GM21723 (cell line): ENCODE measurements at regions not wholly inside any gene's neighbourhood (a gene's known extent, or its start where the extent isn't known, plus 50 kb on each side); places are given as distances from the start of the nearest gene placed in this dataset.
"Not testable (repeated sequence)": the region's sequence is repeated elsewhere in the genome, so short reads cannot be mapped to it uniquely, and the experiment has no call there.

ENCODE experiments used
- ATAC-seq: cut with Tn5 transposase; IDR thresholded peaks from one replicate; pipeline ENCODE4 v1.9.1; 2021; ENCODE audit warnings: mild to moderate bottlenecking, moderate library complexity; ENCODE audit not compliant: unreplicated experiment

DNA sequence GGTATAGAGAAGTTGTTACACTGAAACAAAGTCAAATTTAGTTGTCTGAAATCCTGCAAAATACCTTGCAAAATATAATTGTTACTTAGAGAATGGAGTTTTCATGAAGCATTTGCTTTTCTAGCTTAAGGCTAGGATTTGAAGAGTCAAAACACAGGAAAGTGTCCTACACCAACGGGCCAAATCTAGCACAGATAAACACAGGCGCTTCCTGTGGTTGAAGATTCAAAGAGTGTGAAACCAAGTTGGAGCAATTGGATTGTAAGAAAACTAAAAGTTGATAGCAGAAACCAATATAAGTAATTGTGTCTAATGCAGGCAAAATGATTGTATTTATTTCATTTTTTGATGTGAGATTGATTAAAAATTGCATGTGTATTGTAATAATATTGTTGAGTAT, 2002.5 kb upstream of the TENM3 start:
- ATAC-seq: no peak

DNA sequence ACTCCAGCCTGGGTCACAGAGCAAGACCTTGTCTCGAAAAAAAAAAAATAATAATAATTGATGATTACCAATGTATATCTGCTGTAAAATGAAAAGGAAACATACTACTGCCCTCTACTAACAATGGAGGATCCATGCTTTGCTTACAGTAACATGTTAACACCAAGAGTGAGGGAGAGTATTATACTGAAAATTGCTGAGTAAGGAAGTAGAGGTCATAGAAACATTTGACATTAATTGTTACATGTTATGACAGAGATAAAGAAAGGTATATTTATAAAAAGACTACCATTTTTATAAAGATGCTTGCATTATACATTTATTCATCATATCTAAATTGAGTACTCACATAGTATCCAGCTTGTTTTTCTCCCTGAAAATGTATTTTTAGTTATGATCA, 1989.8 kb upstream of the TENM3 start:
- ATAC-seq: no peak

DNA sequence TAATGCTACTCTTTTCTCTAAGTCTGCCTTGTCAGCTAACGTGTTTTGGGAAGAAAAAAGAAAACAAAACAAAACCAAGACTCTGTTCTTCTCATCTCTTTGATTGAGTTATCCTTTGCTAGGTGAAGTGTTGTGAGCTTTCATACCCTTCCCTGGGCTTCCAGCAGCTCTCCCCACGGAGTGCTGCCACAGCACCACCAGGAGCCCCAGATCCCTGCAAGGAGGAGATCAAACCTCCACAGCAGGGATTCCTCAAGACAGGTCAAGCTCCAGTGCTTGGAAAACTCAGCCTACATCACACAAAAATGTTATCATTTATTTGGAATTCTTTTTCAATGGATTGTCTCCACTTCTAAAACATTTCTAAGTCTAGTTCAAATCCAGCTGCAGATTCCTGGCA, 1981.9 kb upstream of the TENM3 start:
- ATAC-seq: no peak

DNA sequence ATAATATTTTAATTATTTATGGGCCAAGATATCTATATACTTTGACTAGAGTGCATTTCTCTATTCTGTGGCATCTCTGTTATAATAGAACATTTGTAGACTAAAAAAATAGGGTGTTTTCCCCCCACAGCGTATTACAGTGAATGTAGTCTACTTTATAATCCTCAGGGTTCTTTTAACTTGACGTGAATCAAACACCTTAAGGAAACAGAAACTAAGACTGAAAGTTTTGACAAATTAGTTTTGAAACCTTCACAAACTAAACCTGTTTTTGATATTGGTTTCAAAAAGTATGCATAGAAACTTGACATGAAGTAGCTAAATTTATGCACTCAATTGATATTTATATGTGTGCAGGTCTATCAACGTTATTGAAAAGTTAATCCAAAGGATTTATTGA, 1963.1 kb upstream of the TENM3 start:
- ATAC-seq: no peak

DNA sequence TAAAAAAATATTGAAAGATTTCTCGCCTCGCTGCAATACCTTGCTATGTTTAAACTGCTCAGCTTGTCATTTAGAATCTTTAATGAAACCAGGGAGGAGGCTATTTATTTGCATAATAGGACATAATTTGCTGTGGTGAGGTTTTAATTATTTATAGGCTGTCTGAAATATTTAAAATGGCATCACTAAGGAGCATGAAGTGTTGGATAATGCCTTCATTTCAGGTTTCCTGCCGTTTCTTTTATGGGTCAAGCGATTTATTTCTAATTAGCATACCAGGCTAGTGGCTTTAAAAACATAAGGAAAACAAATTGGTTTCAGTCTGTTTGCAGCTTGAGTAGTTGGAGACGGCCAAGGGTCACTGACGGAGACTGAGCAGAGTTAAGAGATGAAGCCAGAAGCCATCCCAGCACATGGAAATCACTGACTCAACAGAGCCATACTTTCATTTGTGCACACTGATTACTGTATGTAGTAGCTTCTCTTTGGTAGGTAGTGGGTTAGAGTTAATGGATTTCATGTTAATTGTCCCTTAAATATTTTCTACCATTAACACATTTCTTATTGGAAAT, 1962.4 kb upstream of the TENM3 start:
- ATAC-seq: no peak

DNA sequence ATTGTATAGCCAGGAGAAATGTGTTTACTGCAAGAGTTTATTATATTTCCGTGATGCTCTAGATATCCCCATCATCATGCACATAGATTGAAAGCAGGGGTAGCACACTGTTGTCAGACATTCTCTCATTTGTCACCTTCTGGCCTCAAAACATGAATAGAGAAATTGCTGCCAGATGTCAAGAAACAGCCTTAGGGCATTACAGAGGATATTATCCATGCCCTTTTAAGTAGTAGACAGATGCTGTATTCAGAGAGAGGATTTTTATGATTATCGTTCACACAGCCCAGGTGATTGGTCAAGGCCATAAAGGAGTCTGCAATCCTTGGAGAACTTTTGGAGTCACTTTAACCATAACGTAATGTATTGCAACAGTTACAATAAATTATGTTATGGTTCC, 1961.5 kb upstream of the TENM3 start:
- ATAC-seq: no peak

DNA sequence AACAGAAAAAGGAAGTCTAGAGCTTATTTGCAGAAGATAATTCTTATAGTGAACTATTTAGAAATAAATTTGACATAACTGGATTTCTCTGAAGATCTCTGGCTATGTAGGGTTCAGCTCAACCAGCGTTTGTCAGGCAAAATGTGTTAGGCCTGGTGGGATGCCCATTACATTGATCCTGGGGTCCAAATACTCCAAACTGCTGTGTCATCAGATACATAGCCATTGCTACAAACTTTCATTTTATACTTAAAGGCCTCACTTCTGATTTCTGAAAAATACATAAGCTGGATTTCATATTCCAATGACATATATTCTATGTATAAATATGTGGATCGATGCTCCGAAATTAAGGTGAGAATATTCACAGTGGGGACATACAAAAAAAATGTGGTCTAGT, 1958.9 kb upstream of the TENM3 start:
- ATAC-seq: no peak

DNA sequence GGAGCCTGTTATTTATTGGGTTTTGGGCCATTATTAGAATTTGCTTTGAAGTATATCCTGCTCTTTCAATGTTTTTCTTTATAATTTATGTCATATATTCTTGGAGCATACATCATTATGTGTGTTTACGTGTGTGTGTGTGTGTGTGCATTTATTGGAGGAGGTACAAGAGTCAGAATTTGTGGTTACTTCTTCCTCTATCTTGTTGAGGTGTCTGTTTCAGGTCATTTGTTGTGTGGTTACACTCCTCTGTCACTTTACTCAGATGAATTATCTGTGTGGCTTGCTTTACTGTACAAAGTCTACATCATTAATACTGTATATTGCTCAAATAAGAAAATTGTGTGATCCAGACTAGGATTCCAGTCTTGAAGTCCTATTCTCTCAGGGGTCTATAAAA, 1957.4 kb upstream of the TENM3 start:
- ATAC-seq: no peak

DNA sequence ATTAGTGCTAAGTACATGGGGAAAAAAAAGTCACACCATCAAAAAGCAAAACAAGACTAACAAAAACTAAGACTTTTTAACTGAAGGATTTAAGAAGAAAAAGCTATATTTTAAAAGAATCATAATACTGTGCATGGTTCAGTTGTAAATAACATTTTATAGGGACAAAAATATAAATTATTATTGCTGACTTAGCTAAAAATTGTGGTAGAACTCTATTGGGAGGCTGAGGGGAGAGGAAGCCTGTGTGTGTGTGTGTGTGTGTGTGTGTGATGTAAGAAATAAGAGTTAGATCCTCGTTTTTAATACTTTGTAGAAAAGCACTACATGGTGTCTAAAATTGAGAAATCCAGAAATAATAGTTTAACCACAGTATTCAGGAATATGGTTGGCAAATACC, 1950.9 kb upstream of the TENM3 start:
- ATAC-seq: no peak

DNA sequence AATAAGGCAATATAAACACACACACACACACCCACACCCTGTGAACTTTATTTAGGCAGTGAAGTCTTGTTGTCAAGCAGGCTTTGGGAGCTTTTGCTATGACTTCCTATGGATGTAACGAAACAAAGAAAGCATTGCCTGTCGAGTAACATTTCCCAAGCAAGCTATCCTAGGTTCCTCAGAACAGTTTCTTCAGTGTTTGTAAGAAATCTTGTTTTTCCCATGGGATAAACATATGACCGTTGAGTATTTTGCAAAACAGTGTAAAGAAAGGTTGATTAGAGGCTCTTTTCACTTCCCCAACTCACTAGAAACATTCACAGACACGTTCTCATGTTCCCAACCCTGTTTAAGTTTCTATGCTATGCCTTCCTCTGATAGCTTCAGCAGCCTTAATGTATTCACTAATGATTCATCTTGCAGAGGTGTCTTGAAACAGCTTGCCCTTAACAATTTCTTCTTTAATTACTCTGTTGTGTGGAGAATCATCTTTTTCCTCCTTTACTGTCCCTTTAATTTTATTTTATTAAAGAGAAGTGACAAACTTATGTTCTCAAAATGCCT, 1947.1 kb upstream of the TENM3 start:
- ATAC-seq: no peak

DNA sequence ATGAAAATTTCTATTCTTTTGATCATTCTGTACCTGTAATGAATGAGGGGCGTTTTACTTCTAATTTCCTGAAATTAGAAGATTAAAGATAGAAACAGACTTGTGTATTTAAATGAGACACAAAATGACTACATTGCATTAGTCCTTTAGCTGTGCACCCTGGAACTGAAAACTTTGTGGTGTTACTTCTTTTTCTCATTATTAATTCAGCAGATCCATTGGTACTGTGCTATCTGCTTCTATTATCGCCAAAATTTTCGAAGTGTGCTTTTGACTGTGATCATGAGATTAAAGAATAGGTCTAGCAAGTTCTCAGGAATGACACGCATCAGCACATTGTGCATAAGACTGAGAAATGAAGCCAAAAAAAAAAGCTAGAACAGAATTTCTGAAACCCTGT, 1938.9 kb upstream of the TENM3 start:
- ATAC-seq: no peak

GRCh38 chr4:180310616-180311015, 1932.6 kb upstream of the TENM3 start:
- ATAC-seq: no peak

DNA sequence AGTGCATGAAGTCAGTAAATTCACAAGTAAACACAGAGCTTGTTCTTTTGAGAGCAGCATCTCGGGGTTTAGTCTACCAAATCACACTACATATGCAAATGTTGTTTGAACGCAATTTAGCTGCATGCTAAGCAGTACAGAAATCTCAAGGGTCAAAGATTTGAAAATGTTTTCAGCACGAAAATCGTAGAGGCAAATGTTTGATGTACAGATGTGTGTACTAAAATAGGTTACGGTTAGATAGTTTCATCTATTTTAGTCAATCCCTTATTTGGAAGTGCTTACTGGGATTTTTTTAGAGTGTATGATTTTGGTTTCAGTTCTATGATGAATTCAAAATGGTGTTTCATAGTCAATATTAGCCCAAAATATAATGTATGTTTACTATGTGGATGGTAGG, 1928.2 kb upstream of the TENM3 start:
- ATAC-seq: no peak

- no peak for ATAC-seq
These were observed 1912.7 kb upstream of the TENM3 start for GRCh38 chr4:180330521-180330920.

- no peak for ATAC-seq
These were observed 1910.0 kb upstream of the TENM3 start for GRCh38 chr4:180333162-180333561.

GRCh38 chr4:180335566-180335965, 1907.6 kb upstream of the TENM3 start:
- no peak for ATAC-seq

DNA sequence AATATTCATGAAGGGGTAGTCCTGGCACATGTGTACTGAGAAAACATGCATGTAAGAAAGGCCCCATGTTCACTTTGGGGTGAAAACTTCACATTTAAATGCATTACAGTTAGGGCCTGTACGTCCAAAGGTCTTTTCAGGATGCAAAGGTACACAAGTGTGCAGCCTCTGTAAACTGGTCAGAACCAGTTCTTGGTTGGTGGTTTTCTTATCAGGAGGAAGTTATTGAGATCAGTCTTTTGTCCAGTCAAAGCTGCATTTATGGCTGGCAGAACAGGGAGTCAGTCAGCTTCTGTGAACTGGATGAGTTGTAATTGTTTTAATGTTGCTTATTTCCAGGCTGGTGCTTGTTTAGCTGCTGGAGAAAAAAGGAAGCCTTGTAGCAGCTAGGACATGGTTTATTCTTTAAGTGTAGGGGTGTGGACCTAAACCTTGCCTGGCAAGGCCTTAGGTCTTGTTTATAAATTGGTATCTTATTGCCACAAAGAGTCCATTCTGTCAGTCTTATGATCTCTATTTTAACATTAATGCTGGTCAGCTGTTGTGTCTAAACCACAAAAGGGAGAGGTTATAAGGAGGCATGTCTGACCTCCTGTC, 1906.6 kb upstream of the TENM3 start:
- ATAC-seq: no peak

DNA sequence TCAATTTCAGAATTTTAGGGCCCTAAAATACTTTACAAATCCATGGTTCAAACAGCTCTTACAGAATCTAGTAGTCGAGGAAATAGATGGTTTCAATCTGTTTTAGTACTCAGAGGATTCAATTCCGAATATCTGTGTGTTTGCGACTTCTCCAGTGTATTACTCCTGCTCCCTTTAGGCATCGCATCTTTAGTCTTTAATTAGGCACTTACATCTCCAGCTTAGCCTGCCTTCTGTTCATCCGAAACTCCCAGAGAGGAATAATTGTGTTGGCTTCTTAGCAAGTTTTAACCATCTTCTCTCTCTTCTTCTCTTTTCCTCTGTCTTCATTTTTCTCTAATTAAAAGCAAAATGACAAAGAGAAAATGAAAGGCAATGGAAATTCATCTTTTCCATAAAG, 1901.3 kb upstream of the TENM3 start:
- no peak for ATAC-seq

DNA sequence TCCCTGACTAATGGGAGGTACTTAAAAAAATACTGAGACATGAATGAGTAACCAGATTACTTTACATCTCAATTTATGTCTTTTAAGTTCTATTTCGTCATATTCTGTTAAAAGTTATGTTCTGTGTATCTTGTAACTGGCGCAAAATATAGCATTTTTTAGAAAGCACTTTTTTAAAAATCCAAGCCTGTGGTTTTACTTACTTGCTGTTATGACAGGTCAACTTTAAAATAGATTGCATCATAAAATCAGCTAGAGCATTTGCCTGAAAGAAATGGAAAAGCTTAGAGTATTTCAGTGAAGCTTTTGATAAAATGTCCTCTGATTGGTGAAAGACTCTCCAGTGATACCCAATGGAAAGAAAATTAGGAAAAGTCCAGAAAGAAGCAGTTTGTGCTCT, 1892.3 kb upstream of the TENM3 start:
- ATAC-seq: no peak

- ATAC-seq: no peak
These were observed 1886.4 kb upstream of the TENM3 start for GRCh38 chr4:180356766-180357165.

- not testable (repeated sequence) for ATAC-seq
These were observed 1883.1 kb upstream of the TENM3 start for GRCh38 chr4:180360113-180360512.

- no peak for ATAC-seq
These were observed 1879.4 kb upstream of the TENM3 start for GRCh38 chr4:180363815-180364214.

DNA sequence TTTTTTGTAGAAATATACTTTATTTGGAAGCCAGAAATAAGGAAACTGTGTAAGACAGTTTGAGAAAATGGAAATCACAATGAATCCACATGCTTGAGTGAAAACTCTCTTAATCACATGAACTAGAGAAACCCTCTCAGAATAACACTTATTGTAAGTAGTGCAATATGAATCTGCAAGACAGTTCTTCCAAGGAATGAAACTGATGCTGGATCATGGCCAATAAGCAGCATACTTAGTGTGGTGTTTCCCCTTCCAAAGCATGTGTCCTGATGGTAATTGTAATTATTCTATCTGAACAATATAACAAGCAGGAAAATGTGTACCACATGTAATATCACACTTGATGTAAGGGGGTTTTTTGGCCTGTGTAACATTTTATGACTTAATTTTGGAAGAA, 1870.5 kb upstream of the TENM3 start:
- ATAC-seq: no peak
